Posterior cingulate gyrus (tissue), 11 donors: ENCODE measurements at regions not wholly inside any gene's neighbourhood (a gene's known extent, or its start where the extent isn't known, plus 50 kb on each side); places are given as distances from the start of the nearest gene placed in this dataset.
A peak's percentile ranks its signal among the peaks of the same experiment; 100 is the strongest.

Source experiments
- DNase-seq, 10 donors: peaks; one replicate each; pipeline versions ENCODE4 v3.0.0 to v3.0.0-alpha.2; 2020 to 2021; ENCODE audit warnings: mixed read lengths in 3 of 10
- intact Hi-C: fragments of 100-400 bp; cut with DNase I; formaldehyde crosslinking; loops from one replicate; pipeline ENCODE4 v1.15.1; 2023

DNA sequence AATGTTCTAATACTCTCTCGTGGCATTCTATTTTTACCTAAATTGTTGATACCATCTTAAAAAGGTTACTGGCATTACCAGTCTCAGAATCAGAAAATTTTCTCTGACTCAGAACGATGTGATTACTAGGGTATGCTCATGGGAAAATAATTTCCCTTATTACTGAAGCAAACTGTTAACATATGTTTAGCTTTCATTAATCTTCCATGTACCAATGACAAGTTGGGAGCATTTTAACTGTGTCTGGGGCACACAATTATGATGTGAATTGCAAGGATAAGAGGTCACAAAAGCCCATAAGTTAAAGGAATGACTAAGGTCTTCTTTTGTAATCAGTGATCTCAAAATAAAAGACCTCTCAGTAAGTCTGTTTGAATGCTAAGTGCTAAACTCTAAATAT lies 1254.6 kb downstream of the PCDH18 start:
- DNase-seq: no peak
- intact Hi-C loops: no loop called here

DNA sequence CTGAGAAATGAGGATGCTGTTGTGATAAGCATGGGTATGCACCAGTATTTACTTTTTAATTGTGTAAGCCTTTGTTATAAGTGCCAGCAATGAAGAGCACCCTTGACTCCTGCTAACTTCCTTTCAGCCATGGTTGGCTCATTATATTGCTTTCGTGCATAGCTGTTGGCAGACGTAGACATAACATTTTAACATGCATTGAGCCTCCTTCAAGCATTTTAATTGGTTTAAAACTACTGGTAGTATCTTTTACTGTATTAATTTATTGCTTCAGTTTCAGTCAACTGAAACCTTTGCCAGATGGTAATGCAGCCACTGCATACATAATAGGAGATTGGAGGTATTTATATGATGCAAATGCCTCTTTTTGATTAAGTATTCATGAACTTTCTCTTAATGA lies 1285.4 kb downstream of the PCDH18 start:
- intact Hi-C loops: no loop called here
- DNase-seq: no peak

DNA sequence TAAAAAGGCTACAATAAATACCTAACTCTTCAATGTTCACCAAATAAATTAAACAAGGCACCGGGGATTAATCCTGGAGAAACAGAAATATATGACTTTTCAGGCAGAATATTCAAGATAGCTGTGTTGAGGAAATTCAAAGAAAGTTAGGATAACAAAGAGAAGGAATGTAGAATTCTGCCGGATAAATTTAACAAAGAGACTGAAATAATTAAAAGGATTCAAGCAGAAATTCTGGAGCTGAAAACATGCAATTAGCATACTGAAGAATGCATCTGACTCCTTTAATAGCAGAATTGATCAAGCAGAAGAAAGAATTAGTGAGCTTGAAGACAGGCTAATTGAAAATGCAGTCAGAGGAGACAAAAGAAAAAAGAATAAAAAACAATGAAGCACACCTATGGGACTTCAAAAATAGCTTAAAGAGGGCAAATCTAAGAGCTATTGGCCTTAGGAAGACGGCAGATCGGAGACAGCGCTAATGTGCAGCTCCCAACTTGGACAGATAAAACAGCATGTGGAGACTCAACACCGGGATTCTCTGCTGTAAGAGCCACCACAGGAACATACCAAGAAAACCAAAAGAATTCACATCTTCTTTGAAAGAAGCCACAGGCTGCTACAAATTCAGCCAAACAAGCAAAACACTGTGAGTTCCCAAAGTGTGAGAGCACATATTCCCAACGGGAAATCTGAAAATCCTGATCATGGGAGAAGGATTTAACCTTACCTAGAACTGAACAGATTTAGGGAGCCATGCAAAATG lies 1290.9 kb downstream of the PCDH18 start:
- intact Hi-C loops: no loop called here
- DNase-seq: no peak

DNA sequence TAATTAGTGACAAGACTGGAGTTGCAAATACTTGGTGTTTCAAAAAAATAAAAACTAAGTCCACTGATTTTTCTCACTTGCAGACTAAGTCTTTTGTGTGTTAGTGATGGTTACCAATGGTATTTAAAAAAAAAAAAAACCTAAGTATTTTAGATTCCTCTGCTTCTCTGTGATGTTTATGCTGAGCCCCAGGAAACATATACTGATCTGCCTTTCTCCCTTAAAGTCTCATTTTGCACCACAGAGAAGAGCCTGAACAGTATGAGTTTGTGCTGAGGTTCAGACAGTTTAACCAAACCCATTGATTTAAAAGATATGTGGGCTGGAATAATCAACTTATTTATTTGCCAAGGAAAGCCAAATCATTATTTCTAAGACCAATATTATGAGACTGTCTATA lies 1305.0 kb downstream of the PCDH18 start:
- no peak for DNase-seq
- intact Hi-C loops: no loop called here

DNA sequence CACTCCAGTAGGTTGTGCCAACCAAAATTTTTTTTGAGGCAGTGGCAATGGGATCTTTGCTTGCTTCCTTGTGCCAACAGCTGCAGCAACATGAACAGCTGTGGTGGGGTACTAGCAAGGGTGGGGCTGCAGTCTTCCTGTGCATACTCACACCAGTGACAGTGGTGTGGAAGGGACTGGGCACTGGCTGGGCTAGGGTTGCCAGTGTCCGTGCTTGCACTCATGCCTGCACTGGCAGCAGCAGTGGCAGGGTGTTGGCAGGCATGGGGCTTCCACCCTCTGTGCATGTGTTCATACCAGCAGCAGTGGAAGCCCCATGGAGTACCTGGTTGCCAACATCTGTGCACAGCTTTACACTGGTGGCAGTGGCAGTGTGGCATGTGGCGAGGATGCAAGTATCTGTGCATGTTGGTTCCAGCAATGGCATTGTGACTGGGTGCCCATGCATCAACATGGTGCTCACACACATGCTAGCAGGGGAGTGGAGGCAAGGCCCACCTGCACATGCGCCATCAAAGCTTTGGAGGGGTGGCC lies 1312.6 kb downstream of the PCDH18 start:
- DNase-seq: peak in 1 of 10 donors; percentile 77
- intact Hi-C loops: no loop called here

DNA sequence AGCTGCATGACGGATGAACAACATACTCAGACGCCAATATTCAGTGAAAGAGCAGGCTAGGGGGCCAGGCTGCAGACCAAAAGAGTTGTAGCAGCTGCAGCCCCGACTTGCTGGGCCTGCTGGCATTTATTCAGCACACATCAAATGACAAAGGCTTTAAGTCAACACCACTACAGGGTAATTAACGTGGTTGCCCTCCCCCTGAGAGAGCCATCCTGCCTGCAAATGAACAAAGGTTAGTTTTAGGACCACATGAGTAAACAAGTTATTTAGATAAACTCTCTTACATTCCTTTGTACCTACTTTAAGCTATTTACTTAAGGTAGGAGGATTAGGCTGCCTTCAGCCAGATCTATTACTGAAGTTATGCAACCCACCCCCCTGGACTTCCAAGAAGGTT lies 1329.1 kb downstream of the PCDH18 start:
- DNase-seq: no peak
- intact Hi-C loops: no loop called here

DNA sequence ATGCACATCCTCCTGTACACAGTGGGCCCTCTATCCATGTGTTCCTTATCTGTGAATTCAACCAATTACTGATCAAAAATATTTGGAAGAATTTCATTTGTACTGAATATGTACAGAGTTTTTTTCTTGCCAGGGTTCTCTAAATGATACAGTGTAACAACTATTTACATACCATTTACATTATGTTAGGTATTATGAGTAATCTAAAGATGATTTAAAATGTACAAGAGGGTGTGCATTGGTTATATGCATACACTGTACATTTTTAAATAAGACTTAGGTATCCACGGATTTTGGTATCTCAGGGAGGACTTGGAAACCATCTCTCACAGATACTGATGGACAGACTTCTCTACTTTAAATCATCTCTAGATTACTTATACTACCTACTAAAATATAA lies 1333.9 kb downstream of the PCDH18 start:
- no peak for DNase-seq
- intact Hi-C loops: no loop called here

DNA sequence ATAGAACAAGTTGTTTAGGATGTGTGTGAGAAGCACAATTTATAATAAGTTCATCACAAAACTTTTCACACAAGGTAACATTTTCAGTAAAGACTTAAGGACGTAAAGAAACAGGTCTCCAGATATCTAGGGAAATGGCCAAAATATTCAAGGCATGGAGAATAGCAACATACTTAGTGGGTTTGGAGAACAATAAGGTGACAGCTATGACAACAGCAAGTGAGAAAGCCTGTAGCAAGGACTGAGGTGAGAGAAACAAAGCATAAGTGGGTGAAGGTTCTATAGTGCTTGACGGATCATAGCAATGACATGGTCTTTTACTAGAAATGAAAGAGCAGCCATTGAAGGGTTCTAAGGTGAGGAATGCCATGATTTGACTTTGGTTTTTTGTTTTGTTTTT lies 1337.3 kb downstream of the PCDH18 start:
- intact Hi-C loops: no loop called here
- DNase-seq: no peak

DNA sequence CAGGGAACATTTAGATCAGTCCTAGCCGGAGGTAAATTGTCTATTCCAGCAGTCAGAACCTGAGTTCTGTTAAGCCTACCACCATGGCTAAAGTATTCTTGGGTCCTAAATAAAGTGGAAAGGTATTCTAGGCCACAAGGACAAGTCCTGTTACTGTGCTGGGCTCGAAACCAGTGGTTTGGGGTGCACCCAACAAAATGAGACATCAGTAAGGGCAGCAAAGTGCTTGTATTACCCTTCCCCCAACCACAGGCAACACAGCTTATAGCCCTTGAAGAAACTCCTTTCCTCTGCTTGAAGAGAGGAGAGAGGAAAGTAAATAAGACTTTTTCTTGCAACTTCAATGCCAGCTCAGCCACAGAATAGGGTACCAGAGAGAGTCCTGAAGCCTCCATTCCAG lies 1345.6 kb downstream of the PCDH18 start:
- no peak for DNase-seq
- intact Hi-C loops: no loop called here

DNA sequence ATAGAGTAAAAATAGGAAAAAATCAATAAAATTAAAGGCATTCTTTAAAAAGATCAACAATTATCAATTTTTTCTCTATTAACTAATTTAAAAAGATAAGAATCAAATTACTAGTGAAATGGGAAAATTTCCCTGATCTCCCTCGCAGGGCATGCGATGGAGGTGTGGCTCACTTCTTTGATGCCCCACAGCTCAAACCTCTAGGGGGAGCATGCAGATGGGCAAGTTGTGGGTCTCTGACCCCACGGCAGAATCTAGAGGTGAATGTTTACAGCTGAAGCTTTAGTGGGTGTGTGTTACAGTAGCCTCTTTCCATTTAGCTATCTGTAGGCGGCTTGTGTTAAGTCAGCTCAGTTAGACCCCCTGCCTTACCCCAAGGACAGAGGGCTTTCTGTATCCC lies 1348.8 kb downstream of the PCDH18 start:
- no peak for DNase-seq
- intact Hi-C loops: no loop called here

DNA sequence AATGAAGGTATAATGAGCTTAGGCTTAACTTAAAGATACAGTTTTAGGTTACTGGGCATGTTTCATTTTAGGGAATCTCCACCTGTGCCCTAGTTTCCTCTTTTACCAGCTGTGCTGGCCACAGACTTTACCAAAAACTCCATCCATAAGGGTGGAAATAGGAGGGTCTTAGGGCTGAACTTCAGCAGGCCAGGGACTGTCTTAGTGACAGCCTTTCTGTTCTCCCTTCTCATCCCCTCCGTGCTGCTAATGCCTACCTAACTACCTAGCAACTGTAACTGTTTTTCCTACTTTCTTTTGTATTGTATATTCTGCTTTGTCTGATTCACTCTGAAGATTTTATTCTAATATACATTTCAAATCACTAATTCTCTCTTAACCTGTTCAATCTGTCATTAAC lies 1375.3 kb downstream of the PCDH18 start:
- intact Hi-C loops: no loop called here
- DNase-seq: no peak

DNA sequence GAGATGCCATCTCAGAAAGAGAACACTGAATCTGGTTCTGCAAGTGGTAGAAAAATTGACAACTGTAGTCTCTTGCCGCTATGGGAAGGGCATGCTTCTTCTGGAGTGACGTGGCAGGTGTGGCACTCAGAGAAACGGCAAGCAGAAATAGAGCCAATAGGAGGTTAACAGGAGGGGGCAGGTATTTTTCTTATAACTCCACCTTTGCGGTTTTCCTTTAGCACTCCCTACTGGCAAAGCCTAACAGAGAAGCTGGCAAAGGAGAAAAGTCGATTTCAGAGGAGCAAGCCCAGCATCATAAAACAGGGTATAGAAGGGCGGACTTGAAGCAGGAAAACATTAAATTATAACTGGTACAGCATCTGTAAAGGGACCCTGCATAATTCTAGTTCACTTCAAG lies 1382.2 kb downstream of the PCDH18 start:
- DNase-seq: no peak
- intact Hi-C loops: no loop called here

DNA sequence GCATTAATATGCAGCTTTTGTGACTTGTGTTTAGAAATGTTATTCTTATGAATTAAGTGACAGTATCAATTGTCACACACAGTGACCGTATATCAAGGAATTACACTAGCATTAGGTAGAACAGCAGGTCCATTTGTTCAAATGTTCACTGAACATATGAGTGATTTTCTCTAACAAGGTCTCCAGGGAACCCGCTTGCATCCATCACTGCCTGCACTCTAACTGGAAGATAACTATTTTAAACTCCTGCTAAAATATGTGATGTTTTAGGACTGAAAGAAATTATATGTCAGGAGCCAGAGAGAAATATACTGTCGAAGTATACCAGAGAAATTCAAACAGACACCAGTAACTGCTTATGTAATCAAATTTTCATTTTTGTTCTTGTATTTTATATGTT lies 1395.7 kb downstream of the PCDH18 start:
- intact Hi-C loops: no loop called here
- no peak for DNase-seq

DNA sequence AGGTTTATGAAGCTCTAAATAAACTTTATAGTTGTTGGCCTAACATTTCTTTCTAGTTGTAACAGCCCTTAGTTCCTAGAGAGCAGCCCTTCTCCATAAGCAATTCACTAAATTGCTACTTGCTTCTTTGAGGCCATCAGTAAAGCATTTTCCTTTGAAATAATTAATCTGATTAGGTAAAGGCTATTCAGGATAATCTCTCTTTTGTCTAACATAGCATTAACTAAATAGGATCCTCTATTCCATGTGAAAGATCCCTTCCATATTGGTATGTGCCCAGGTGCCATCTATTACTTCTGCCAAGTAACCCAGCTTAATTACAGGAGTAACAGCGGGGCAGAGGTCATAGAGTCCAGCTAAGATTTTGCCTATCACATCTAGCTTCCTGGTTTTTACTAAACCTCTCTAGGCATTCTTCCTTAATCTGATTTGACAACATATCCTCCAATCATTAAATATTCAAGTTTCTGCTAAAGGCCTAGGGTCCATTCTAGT lies 1408.0 kb downstream of the PCDH18 start:
- DNase-seq: no peak
- intact Hi-C loops: no loop called here

DNA sequence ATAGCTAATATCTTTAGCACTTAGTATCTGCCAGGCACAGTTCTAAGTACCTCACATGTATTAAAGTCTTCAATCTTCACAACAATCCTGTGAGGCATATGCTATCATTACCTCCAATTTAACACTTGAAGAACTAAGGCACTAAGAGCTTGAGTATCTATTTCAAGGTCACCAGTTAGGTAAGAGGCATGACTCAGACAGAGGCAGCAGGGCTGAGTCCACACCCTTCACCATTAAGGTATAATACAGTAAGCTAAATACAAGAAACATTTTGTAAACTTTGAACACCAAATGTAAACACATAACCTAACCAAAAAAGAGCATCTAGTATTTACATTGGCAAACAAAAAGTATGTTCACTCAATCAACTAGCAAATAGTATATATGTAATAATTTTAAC lies 1410.9 kb downstream of the PCDH18 start:
- DNase-seq: no peak
- intact Hi-C loops: no loop called here

DNA sequence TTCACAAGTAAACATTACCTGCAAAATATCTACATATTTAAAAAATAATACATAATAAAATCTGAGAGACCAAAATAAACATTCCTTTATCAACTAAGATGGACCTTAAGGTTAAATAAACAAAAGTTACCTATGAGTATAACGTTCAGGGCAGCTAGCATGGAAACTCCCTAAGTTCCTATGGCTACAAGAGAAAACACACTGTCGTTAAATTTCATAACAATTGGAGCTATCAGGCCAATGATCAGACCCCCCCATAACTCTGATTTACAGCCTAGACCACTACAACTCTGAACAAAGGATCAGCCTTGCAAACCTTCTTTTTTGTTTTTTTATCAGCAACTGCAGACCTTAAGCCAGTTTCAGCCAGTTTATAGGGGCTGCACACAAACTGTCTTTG lies 1418.4 kb downstream of the PCDH18 start:
- intact Hi-C loops: no loop called here
- no peak for DNase-seq

DNA sequence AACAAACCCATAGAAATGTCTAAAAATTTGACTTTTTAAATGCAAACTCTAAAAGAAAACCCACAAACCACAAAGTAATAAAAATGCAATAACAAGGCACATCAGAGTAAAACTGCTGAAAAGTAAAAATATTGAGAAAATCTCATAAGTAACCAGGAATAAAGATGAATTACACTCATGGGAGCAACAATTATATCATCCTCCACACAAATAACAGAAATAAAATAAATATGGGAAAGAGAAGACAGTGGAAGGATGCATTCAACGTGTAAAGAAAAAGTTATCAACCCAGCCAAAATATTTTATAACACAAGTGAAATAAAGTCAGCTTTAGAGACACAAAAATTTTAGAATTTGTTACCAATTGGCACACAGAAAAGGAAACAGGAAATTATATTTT lies 1420.2 kb downstream of the PCDH18 start:
- intact Hi-C loops: no loop called here
- no peak for DNase-seq

DNA sequence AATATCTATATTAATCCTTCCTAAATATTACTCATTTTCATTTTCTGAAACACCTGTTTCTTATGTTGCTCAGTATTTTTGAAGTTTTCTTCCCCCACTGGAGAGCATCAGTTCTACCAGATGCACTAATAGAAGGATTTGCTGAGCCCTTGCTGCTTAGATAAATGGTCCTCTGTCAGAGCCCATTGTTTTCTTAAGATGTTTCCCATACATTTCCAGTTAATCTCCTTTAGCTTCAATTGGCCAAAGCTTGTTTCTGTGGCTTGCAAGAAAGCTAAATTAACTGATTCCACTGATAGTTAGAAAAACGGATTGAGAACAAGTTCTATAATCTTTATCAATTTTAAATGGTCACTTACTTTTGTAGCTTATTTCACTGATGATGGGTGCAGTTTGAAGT lies 1425.5 kb downstream of the PCDH18 start:
- intact Hi-C loops: no loop called here

DNA sequence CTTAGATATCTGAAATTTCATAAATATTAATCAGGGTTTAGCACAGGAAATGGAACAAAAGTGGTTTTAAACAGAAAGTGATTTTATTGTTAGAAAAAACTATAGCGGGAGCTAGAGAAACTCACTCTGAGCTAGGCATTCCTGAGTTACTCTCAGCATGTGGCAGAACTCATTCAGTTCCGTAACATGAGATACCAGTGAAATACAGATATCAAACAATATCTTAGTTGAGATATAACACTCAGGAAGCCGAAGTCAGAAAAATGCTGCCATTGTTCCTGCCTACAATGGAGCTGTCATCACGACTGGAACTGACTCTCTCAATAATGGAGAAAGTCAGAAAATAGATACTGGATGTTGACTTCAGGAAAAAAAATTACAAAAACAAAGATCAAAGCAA lies 1428.7 kb downstream of the PCDH18 start:
- intact Hi-C loops: no loop called here
- DNase-seq: no peak

More for the DNA sequence above, 1425.5 kb downstream of the PCDH18 start:
- DNase-seq: no peak

DNA sequence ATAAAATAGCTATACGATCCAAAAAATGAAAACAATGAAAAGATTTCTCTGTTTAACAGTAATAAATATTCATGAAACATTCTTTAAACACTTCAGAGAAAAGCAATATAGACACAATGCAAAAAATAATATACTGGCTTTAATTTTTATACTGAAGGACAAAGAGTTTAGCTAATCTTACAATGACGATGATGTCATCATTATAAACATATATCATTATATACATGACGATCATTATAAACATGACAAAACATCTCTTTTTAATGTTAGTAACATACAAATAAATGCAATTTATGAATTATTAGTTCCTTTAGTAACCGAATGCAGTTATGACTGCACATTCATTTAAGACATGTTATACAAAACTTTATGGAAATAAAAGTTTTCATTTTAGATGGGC lies 1434.6 kb downstream of the PCDH18 start:
- intact Hi-C loops: no loop called here
- DNase-seq: no peak

DNA sequence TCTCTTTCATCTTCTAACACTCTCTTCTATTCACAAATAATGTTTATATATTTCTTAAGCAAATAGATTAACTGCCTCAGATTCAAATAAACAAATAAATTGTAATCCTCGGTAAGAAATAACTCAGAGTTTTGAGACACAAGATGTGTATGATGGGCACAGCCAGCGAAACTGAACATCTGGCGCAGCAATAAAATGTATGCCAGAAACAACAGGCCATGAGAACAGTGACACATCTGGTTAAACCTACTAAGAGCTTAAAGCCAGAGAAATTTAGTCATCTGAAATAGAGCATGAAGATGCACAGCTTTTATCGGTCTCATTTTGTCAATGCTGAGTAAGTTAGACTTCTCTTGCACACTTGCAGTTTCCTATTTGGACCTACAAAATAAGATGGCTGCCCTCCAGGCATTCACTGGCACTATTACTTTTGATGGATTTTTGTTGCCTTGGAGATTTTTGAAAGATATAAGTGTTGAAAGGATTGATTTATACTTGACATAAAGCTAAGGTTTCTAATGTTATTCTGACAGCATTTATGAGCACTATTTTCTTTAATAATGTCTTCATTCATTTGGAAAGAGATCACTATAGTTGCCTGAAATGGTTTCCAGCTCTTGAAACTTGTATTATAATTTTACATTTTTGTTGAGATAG lies 1444.0 kb downstream of the PCDH18 start:
- intact Hi-C loops: no loop called here
- DNase-seq: no peak

DNA sequence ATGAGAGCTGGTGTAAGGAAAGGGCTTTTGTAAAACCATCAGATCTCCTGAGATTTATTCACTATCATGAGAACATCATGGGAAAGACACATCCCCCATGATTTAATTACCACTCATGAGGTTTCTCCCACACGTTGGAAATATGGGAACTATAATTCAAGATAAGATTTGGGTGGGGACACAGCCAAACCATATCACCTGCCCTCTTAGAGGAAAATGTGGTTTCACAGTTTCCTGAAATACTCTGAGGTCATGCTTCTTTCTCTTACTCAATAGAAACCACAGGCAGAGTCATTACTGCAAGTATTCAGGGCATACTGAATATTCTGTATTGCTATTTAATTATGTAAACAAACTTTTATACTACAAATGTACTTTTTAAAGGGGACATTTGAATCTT lies 1453.3 kb downstream of the PCDH18 start:
- DNase-seq: no peak
- intact Hi-C loops: no loop called here
